ENCODE measurements at regions not wholly inside any gene's neighbourhood (a gene's known extent, or its start where the extent isn't known, plus 50 kb on each side); places are given as distances from the start of the nearest gene placed in this dataset.
"Not testable (repeated sequence)": the region's sequence is repeated elsewhere in the genome, so short reads cannot be mapped to it uniquely, and the experiment has no call there.

GRCh38 chr3:5358911-5359310, 171.4 kb downstream of the EDEM1 start:
- no peak for DNase-seq

GRCh38 chr3:5360453-5360852, 172.9 kb downstream of the EDEM1 start:
- DNase-seq, result no peak

- no peak for DNase-seq
Measured at GRCh38 chr3:5366746-5367145, 179.2 kb downstream of the EDEM1 start.

- not testable (repeated sequence) for DNase-seq
Measured at GRCh38 chr3:5371555-5371954, 184.0 kb downstream of the EDEM1 start.

- no peak for DNase-seq
Measured at GRCh38 chr3:5376761-5377160, 189.3 kb downstream of the EDEM1 start.

- not testable (repeated sequence) for DNase-seq
Measured at GRCh38 chr3:5379266-5379665, 191.8 kb downstream of the EDEM1 start.

GRCh38 chr3:5383486-5384263, 196.2 kb downstream of the EDEM1 start:
- DNase-seq, result not testable (repeated sequence)

GRCh38 chr3:5384557-5385236, 197.2 kb downstream of the EDEM1 start:
- no peak for DNase-seq

GRCh38 chr3:5388091-5388490, 200.6 kb downstream of the EDEM1 start:
- DNase-seq, result no peak

- DNase-seq, result no peak
Measured at GRCh38 chr3:5389057-5389456, 201.6 kb downstream of the EDEM1 start.

GRCh38 chr3:5390221-5390620, 202.7 kb downstream of the EDEM1 start:
- DNase-seq, result no peak

GRCh38 chr3:5390936-5391625, 203.6 kb downstream of the EDEM1 start:
- DNase-seq, result no peak

GRCh38 chr3:5401002-5401401, 213.5 kb downstream of the EDEM1 start:
- no peak for DNase-seq

- DNase-seq, result no peak
Measured at GRCh38 chr3:5404718-5405117, 217.2 kb downstream of the EDEM1 start.

GRCh38 chr3:5411786-5412185, 224.3 kb downstream of the EDEM1 start:
- no peak for DNase-seq

- DNase-seq, result no peak
Measured at GRCh38 chr3:5423076-5423475, 235.6 kb downstream of the EDEM1 start.

GRCh38 chr3:5423523-5423922, 236.0 kb downstream of the EDEM1 start:
- no peak for DNase-seq

- no peak for DNase-seq
Measured at GRCh38 chr3:5425371-5425770, 237.9 kb downstream of the EDEM1 start.

- peak; percentile 79 to 83 for DNase-seq
Measured at GRCh38 chr3:5426094-5426883, 238.8 kb downstream of the EDEM1 start.

GRCh38 chr3:5427021-5427420, 239.5 kb downstream of the EDEM1 start:
- DNase-seq, result no peak

GRCh38 chr3:5427938-5428337, 240.4 kb downstream of the EDEM1 start:
- no peak for DNase-seq

- DNase-seq, result no peak
Measured at GRCh38 chr3:5428607-5429516, 241.4 kb downstream of the EDEM1 start.

Measured in activated CD4-positive, alpha-beta T cell treated with anti-CD3 and anti-CD28 coated beads, Interleukin-2, amount 50 U/mL, for 48 hours (primary cell).